Stomach (tissue), 4 donors: ENCODE measurements at regions not wholly inside any gene's neighbourhood (a gene's known extent, or its start where the extent isn't known, plus 50 kb on each side); places are given as distances from the start of the nearest gene placed in this dataset.

ENCODE experiments used
- POLR2AphosphoS5 ChIP-seq, 3 donors: sonication (generic); formaldehyde crosslinking; IDR thresholded peaks; one replicate each; pipeline ENCODE4 v1.6.1; 2016; ENCODE audit warnings: antibody characterized with exemption in 3 of 3
- TF ChIP-seq, protein P1 (sequence below), 7 experiments: fragments of 450-650 bp in 4 of 7; fragments of 200-600 bp in 3 of 7; sonication (generic) in 3 of 7; IDR thresholded peaks; one replicate each; pipeline ENCODE4 v1.5.1; 2016 to 2019; ENCODE audit warnings: antibody characterized with exemption in 7 of 7, control low read depth in 2 of 7, mild to moderate bottlenecking in 1 of 7

- TF ChIP-seq, protein P1, sequence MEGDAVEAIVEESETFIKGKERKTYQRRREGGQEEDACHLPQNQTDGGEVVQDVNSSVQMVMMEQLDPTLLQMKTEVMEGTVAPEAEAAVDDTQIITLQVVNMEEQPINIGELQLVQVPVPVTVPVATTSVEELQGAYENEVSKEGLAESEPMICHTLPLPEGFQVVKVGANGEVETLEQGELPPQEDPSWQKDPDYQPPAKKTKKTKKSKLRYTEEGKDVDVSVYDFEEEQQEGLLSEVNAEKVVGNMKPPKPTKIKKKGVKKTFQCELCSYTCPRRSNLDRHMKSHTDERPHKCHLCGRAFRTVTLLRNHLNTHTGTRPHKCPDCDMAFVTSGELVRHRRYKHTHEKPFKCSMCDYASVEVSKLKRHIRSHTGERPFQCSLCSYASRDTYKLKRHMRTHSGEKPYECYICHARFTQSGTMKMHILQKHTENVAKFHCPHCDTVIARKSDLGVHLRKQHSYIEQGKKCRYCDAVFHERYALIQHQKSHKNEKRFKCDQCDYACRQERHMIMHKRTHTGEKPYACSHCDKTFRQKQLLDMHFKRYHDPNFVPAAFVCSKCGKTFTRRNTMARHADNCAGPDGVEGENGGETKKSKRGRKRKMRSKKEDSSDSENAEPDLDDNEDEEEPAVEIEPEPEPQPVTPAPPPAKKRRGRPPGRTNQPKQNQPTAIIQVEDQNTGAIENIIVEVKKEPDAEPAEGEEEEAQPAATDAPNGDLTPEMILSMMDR (IDR thresholded peaks at IDR 0.05): no peak
- TF ChIP-seq POLR2AphosphoS5 (IDR thresholded peaks at IDR 0.05): no peak
Observed at GRCh38 chr5:110290542-110290941, 435.9 kb downstream of the TMEM232 start.
